Neural progenitor cell (in vitro differentiated cells): ENCODE measurements at regions not wholly inside any gene's neighbourhood (a gene's known extent, or its start where the extent isn't known, plus 50 kb on each side); places are given as distances from the start of the nearest gene placed in this dataset.

Source experiments
- DNase-seq: peaks from one replicate; pipeline ENCODE4 v3.0.0-alpha.2; 2016; ENCODE audit warnings: low spot score
- H2AFZ ChIP-seq: fragments of 200-600 bp; sonication (generic); replicated peaks from 2 replicates; pipeline ENCODE4 v1.6.1; 2016; ENCODE audit warnings: antibody characterized with exemption
- H3F3A ChIP-seq: fragments of 200-600 bp; sonication (generic); 2 replicates; pipeline ENCODE4 v1.6.1; 2016; ENCODE audit warnings: antibody characterized with exemption, low read depth
- H3K27ac ChIP-seq: fragments of 200-600 bp; sonication (generic); 2 replicates; pipeline ENCODE4 v1.5.1; 2016; ENCODE audit warnings: mild to moderate bottlenecking
- H3K27me3 ChIP-seq: fragments of 200-600 bp; sonication (generic); 2 replicates; pipeline ENCODE4 v1.6.1; 2016; ENCODE audit warnings: mild to moderate bottlenecking, moderate library complexity
- H3K36me3 ChIP-seq: fragments of 200-600 bp; sonication (generic); 2 replicates; pipeline ENCODE4 v1.5.1; 2016
- H3K4me1 ChIP-seq: fragments of 200-600 bp; sonication (generic); 2 replicates; pipeline ENCODE4 v1.6.1; 2016; ENCODE audit warnings: mixed run types
- H3K4me2 ChIP-seq: fragments of 200-600 bp; sonication (generic); 2 replicates; pipeline ENCODE4 v1.6.1; 2016
- H3K4me3 ChIP-seq: fragments of 200-600 bp; sonication (generic); 2 replicates; pipeline ENCODE4 v1.5.1; 2016
- H3K79me2 ChIP-seq: fragments of 200-600 bp; sonication (generic); 2 replicates; pipeline ENCODE4 v1.6.1; 2016; ENCODE audit warnings: low read depth
- H3K9ac ChIP-seq: fragments of 200-600 bp; sonication (generic); 2 replicates; pipeline ENCODE4 v1.6.1; 2016
- H3K9me3 ChIP-seq: fragments of 200-600 bp; sonication (generic); 2 replicates; pipeline ENCODE4 v1.5.1; 2016; ENCODE audit warnings: low read depth
- H4K20me1 ChIP-seq: fragments of 200-600 bp; sonication (generic); 2 replicates; pipeline ENCODE4 v1.6.1; 2016; ENCODE audit warnings: low read depth
- H3K27ac Mint-ChIP-seq: 3 replicates; pipeline ENCODE4 v1.8.0; 2021; ENCODE audit warnings: mixed read lengths
- H3K27me3 Mint-ChIP-seq: 2 replicates; pipeline ENCODE4 v1.8.0; 2022; ENCODE audit warnings: low read depth, mild to moderate bottlenecking, inconsistent platforms, moderate library complexity, mixed read lengths; ENCODE audit not compliant: insufficient read depth
- H3K36me3 Mint-ChIP-seq: 3 replicates; pipeline ENCODE4 v1.8.0; 2021; ENCODE audit warnings: mixed read lengths
- H3K4me1 Mint-ChIP-seq: 3 replicates; pipeline ENCODE4 v1.8.0; 2021; ENCODE audit warnings: mixed read lengths
- H3K4me3 Mint-ChIP-seq: 3 replicates; pipeline ENCODE4 v1.8.0; 2021; ENCODE audit warnings: mild to moderate bottlenecking, moderate library complexity, mixed read lengths
- H3K9me3 Mint-ChIP-seq: 3 replicates; pipeline ENCODE4 v1.8.0; 2020; ENCODE audit warnings: mixed read lengths
- CTCF ChIP-seq: fragments of 200-600 bp; sonication (generic); IDR thresholded peaks from 2 replicates; pipeline ENCODE4 v1.5.1; 2017; ENCODE audit warnings: antibody characterized with exemption, mild to moderate bottlenecking
- EZH2 ChIP-seq: fragments of 200-600 bp; sonication (generic); IDR thresholded peaks from 2 replicates; pipeline ENCODE4 v1.6.1; 2017; ENCODE audit warnings: antibody characterized with exemption, mild to moderate bottlenecking, moderate library complexity
- EZH2phosphoT487 ChIP-seq: fragments of 200-600 bp; sonication (generic); IDR thresholded peaks from 2 replicates; pipeline ENCODE4 v1.6.1; 2017; ENCODE audit warnings: antibody characterized with exemption

- TF ChIP-seq EZH2phosphoT487 (no peak), EZH2 (no peak)
- Histone ChIP-seq H3K4me3 (no peak overlapping the region), H2AFZ (no peak overlapping the region), H3K4me1 (no peaks in the 10 kb centered on the region), H3F3A (no peaks in the 10 kb centered on the region), H3K27ac (no peak overlapping the region), H3K9me3 (no peaks in the 10 kb centered on the region), H3K27me3 (no peaks in the 10 kb centered on the region), H3K9ac (no peak overlapping the region), H3K36me3 (no peaks in the 10 kb centered on the region), H3K79me2 (no peaks in the 10 kb centered on the region), H4K20me1 (no peaks in the 10 kb centered on the region), H3K4me2 (no peak overlapping the region)
- H3K4me3 Mint-ChIP-seq, result no peak overlapping the region
- peaks cover 9% of the 10 kb centered on the region for H3K4me1 Mint-ChIP-seq
- no peaks in the 10 kb centered on the region for H3K9me3 Mint-ChIP-seq
- H3K27ac Mint-ChIP-seq, result no peak overlapping the region
- H3K27me3 Mint-ChIP-seq, result peaks cover 3% of the 10 kb centered on the region
- no peak for DNase-seq
- H3K36me3 Mint-ChIP-seq, result no peaks in the 10 kb centered on the region
Measured at GRCh38 chr13:107209824-107210722, 642.1 kb upstream of the ARGLU1 start.

- Histone ChIP-seq H3K27ac (no peak overlapping the region), H3K4me2 (no peak overlapping the region), H3K36me3 (no peaks in the 10 kb centered on the region), H2AFZ (no peak overlapping the region), H4K20me1 (no peaks in the 10 kb centered on the region), H3K79me2 (no peaks in the 10 kb centered on the region), H3K9me3 (no peaks in the 10 kb centered on the region), H3K4me3 (no peak overlapping the region), H3F3A (no peaks in the 10 kb centered on the region), H3K9ac (no peak overlapping the region), H3K27me3 (no peaks in the 10 kb centered on the region), H3K4me1 (no peaks in the 10 kb centered on the region)
- H3K4me3 Mint-ChIP-seq, result no peak overlapping the region
- H3K4me1 Mint-ChIP-seq, result peaks cover 12% of the 10 kb centered on the region
- H3K27ac Mint-ChIP-seq, result no peak overlapping the region
- H3K36me3 Mint-ChIP-seq, result no peaks in the 10 kb centered on the region
- no peak for TF ChIP-seq EZH2
- TF ChIP-seq EZH2phosphoT487, result no peak
- TF ChIP-seq CTCF, result no peak
- H3K9me3 Mint-ChIP-seq, result no peaks in the 10 kb centered on the region
- no peak for DNase-seq
- H3K27me3 Mint-ChIP-seq, result peaks cover 3% of the 10 kb centered on the region
Measured at GRCh38 chr13:107208889-107209288, 641.0 kb upstream of the ARGLU1 start.

- H3K36me3 ChIP-seq, result no peaks in the 10 kb centered on the region
- H3K9me3 Mint-ChIP-seq, result peaks cover 2% of the 10 kb centered on the region
- H3K4me3 Mint-ChIP-seq, result peak overlapping the region; percentile 19
- peaks cover 7% of the 10 kb centered on the region for H3K4me1 Mint-ChIP-seq
- DNase-seq, result peak; percentile 77
- H3K4me2 ChIP-seq, result no peak overlapping the region
- H3K4me3 ChIP-seq, result no peak overlapping the region
- no peaks in the 10 kb centered on the region for H3K27me3 ChIP-seq
- H3K27ac ChIP-seq, result no peak overlapping the region
- no peaks in the 10 kb centered on the region for H3K79me2 ChIP-seq
- H3K36me3 Mint-ChIP-seq, result no peaks in the 10 kb centered on the region
- no peak overlapping the region for H3K27ac Mint-ChIP-seq
- H4K20me1 ChIP-seq, result no peaks in the 10 kb centered on the region
- H2AFZ ChIP-seq, result no peak overlapping the region
- no peaks in the 10 kb centered on the region for H3K27me3 Mint-ChIP-seq
- no peaks in the 10 kb centered on the region for H3K4me1 ChIP-seq
- no peaks in the 10 kb centered on the region for H3K9me3 ChIP-seq
- no peak overlapping the region for H3K9ac ChIP-seq
- no peaks in the 10 kb centered on the region for H3F3A ChIP-seq
- TF ChIP-seq CTCF (peak; percentile 100), EZH2phosphoT487 (no peak), EZH2 (no peak)
Measured at GRCh38 chr13:107205318-107206104, 637.6 kb upstream of the ARGLU1 start.
